AG04450 (cell line): ENCODE measurements at regions not wholly inside any gene's neighbourhood (a gene's known extent, or its start where the extent isn't known, plus 50 kb on each side); places are given as distances from the start of the nearest gene placed in this dataset.

Source experiments
- CTCF ChIA-PET: fragments of 300-600, 350-600 bp; formaldehyde crosslinking; extraction: SDS; loops from one replicate; lab custom pipeline; 2022; ENCODE audit warnings: antibody characterized with exemption, inconsistent platforms; lab: Charles Lee
- POLR2A ChIA-PET: fragments of 350-600 bp; formaldehyde crosslinking; extraction: SDS; loops from one replicate; lab custom pipeline; 2021; ENCODE audit warnings: antibody characterized with exemption, inconsistent platforms; lab: Yijun Ruan, JAX
- DNase-seq: peaks from one replicate; pipeline ENCODE4 v3.0.0-alpha.2; 2011; ENCODE audit warnings: low read depth, low spot score
- H3K27ac ChIP-seq: one replicate; pipeline ENCODE4 v1.5.1; 2012; ENCODE audit warnings: low read depth, low read length, control low read depth
- H3K27me3 ChIP-seq: one replicate; pipeline ENCODE4 v1.6.0; 2012; ENCODE audit warnings: low read length; ENCODE audit not compliant: control insufficient read depth, insufficient read depth
- H3K4me3 ChIP-seq: 2 replicates; pipeline ENCODE4 v1.5.1; 2011; ENCODE audit warnings: mild to moderate bottlenecking, low read depth, low read length, control low read depth
- H3K9me3 ChIP-seq: 2 replicates; pipeline ENCODE4 v1.5.1; 2012; ENCODE audit warnings: low read length; ENCODE audit not compliant: control insufficient read depth, insufficient read depth
- CTCF ChIP-seq: IDR thresholded peaks from 2 replicates; pipeline ENCODE4 v1.5.1; 2011; ENCODE audit warnings: low read depth, low read length, control low read depth, inconsistent platforms

- TF ChIP-seq CTCF = no peak
- Histone ChIP-seq H3K9me3 (no peaks in the 10 kb centered on the region; the same call in 1 of the 2 replicates), H3K27ac (no peak overlapping the region), H3K4me3 (no peak overlapping the region), H3K27me3 (no peaks in the 10 kb centered on the region)
- CTCF ChIA-PET = no interaction called here
- no peak for DNase-seq
- POLR2A ChIA-PET = no interaction called here
These were observed 2186.8 kb upstream of the CELF4 start for GRCh38 chr18:39752351-39752750.

- DNase-seq = no peak
- ChIA-PET CTCF (interaction anchor here (0.6 kb wide), 1 partner anchor 143 kb away, joined by 5 read pairs; no protein-coding TSS in a partner anchor), POLR2A (no interaction called here)
- no peak for TF ChIP-seq CTCF
- Histone ChIP-seq H3K9me3 (no peaks in the 10 kb centered on the region; the same call in 1 of the 2 replicates), H3K27ac (no peak overlapping the region), H3K4me3 (no peak overlapping the region), H3K27me3 (no peaks in the 10 kb centered on the region)
These were observed 2186.3 kb upstream of the CELF4 start for GRCh38 chr18:39751921-39752320.

- TF ChIP-seq CTCF = no peak
- no peak for DNase-seq
- CTCF ChIA-PET = interaction anchor here (0.6 kb wide), 1 partner anchor 144 kb away, joined by 5 read pairs; no protein-coding TSS in a partner anchor
- Histone ChIP-seq H3K9me3 (no peaks in the 10 kb centered on the region; the same call in 1 of the 2 replicates), H3K4me3 (no peak overlapping the region), H3K27ac (no peak overlapping the region), H3K27me3 (no peaks in the 10 kb centered on the region)
- POLR2A ChIA-PET = no interaction called here
These were observed 2185.6 kb upstream of the CELF4 start for GRCh38 chr18:39751161-39751560.

- ChIA-PET POLR2A (no interaction called here), CTCF (no interaction called here)
- Histone ChIP-seq H3K4me3 (no peak overlapping the region), H3K27ac (no peak overlapping the region), H3K9me3 (no peaks in the 10 kb centered on the region; the same call in 1 of the 2 replicates), H3K27me3 (no peaks in the 10 kb centered on the region)
- no peak for TF ChIP-seq CTCF
- DNase-seq = no peak
These were observed 2183.6 kb upstream of the CELF4 start for GRCh38 chr18:39749154-39749553.

GRCh38 chr18:39748727-39749126 lies 2183.1 kb upstream of the CELF4 start:
- ChIA-PET CTCF (no interaction called here), POLR2A (no interaction called here)
- no peak for TF ChIP-seq CTCF
- Histone ChIP-seq H3K9me3 (no peaks in the 10 kb centered on the region; the same call in 1 of the 2 replicates), H3K27ac (no peak overlapping the region), H3K4me3 (no peak overlapping the region), H3K27me3 (no peaks in the 10 kb centered on the region)
- DNase-seq = no peak
